Activated CD8-positive, alpha-beta memory T cell treated with anti-CD3 and anti-CD28 coated beads, Interleukin-2, amount 10 ng/mL, durations not matched to agents 7 days and 5 days (primary cell): ENCODE measurements at regions not wholly inside any gene's neighbourhood (a gene's known extent, or its start where the extent isn't known, plus 50 kb on each side); places are given as distances from the start of the nearest gene placed in this dataset.

Source experiments
- ATAC-seq: fragments of 150-1000 bp; cut with Tn5 transposase; one replicate; pipeline ENCODE4 v1.10.0; 2021; ENCODE audit warnings: moderate library complexity
- CTCF ChIA-PET: fragments of 350-600 bp; sonication (Branson Sonifier 250); formaldehyde crosslinking; loops from one replicate; lab custom pipeline; 2021; ENCODE audit warnings: antibody characterized with exemption; lab: Charles Lee
- DNase-seq: peaks from one replicate; pipeline ENCODE4 v3.0.0-alpha.2; 2020
- H3K27ac Mint-ChIP-seq: one replicate; pipeline ENCODE4 v1.8.0; 2021; ENCODE audit warnings: mild to moderate bottlenecking, mixed read lengths
- H3K27me3 Mint-ChIP-seq: one replicate; pipeline ENCODE4 v1.8.0; 2021; ENCODE audit warnings: mixed read lengths
- H3K36me3 Mint-ChIP-seq: one replicate; pipeline ENCODE4 v1.8.0; 2021; ENCODE audit warnings: mild to moderate bottlenecking, mixed read lengths
- H3K4me1 Mint-ChIP-seq: one replicate; pipeline ENCODE4 v1.8.0; 2021; ENCODE audit warnings: mixed read lengths
- H3K4me3 Mint-ChIP-seq: one replicate; pipeline ENCODE4 v1.8.0; 2021; ENCODE audit warnings: mild to moderate bottlenecking, moderate library complexity, mixed read lengths
- H3K9me3 Mint-ChIP-seq: one replicate; pipeline ENCODE4 v1.8.0; 2022; ENCODE audit warnings: low read depth, mixed read lengths

DNA sequence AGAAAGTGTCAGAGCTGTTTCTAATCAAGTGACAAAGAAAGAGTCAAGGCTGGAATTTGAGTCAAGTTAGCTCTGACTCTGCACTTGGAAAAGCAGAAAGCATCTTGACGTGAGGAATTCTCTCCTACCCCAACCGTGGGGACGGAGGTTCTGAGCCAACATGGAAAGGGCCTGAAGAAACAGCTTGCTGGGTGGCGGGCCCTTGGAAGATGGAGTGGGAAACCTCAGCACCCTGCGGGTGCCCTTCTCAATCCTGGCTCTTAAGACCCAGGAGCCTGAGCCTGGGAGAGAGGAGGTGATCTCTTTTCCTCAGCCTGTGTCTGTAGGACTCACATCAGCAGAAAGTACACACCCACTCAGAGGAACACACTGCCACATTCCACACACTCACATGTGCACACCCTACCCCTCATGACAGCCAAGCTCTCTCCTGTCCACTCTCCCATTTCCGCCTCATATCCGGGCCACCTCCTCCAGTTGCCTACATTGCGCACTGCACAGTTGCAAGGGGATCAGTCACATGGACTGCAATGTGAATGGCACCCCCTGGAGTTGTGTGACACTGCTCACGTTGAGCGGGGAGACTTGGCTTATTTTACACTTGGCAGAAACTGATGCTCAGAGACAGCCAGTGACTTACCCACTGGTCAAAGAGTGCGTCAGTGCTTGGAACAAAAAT lies 101.5 kb upstream of the SLC6A6 start:
- Mint-ChIP-seq H3K36me3 (no peaks in the 10 kb centered on the region), H3K4me3 (no peak overlapping the region)
- CTCF ChIA-PET, result no interaction called here

DNA sequence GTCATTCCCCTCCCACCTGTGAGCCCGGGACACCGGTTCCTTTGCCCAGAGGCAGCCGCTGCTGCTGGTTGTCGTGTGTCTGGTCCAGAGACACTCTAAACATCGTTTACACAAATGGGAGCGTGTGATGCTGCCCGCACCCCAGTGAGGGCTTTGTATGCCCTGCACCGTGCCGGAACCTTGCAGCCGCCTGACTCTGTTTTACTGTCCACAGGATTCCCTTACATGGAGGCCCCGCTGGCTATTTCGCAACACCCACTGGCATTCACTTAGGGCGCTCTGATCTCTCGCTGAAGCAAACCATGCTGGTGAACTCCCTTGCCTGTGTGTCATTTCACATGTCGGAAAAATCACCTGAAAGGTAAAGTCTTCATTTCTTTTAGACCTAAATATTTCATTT lies 100.8 kb upstream of the SLC6A6 start:
- H3K27ac Mint-ChIP-seq, result no peak overlapping the region

More for the DNA sequence above, 101.5 kb upstream of the SLC6A6 start:
- H3K27ac Mint-ChIP-seq, result no peak overlapping the region
- H3K4me1 Mint-ChIP-seq, result peaks cover 22% of the 10 kb centered on the region
- no peak for DNase-seq
- no peak for ATAC-seq
- H3K27me3 Mint-ChIP-seq, result peaks cover 33% of the 10 kb centered on the region
- H3K9me3 Mint-ChIP-seq, result no peaks in the 10 kb centered on the region

DNA sequence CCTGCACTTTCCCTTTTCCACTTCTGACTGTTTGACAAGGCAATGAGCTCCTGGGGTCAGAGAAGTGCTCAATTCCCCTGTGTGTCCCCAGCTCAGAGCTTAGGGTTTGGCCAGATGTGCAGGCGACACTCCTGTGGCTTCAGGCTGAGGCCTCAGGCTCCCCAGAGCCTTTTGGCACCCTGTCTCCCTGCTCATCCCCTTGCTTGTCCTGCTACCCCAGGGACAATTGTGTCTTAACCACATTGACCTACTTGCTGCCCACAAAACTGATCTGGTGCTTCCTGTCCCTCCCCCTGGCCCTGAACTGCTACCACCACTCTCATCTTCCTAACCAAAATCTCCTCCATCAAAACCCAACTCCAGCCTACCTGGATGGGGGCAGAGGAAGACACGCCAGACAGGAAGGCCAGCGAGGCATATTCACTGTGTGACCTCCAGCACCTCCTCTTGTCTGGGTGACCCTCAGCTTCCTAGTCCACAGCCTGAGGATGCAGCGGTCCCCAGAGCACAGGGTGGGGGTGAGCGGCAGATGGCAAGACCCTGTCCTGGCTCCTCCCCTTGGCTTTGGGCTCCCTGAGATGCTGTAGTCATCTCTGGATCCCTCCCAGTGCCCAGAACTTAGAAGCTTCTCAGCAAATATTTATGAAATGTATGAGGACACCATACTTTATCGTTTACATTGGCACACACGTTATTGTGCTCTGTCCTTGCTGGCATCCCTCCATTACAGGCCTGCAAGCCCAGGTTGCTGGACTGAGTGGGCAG lies 98.9 kb upstream of the SLC6A6 start:
- CTCF ChIA-PET, result no interaction called here
- Mint-ChIP-seq H3K27me3 (peaks cover 33% of the 10 kb centered on the region), H3K36me3 (no peaks in the 10 kb centered on the region), H3K27ac (no peak overlapping the region), H3K4me1 (peaks cover 19% of the 10 kb centered on the region), H3K9me3 (no peaks in the 10 kb centered on the region), H3K4me3 (no peak overlapping the region)
- no peak for ATAC-seq
- no peak for DNase-seq

More for the DNA sequence above, 100.8 kb upstream of the SLC6A6 start:
- no peaks in the 10 kb centered on the region for H3K36me3 Mint-ChIP-seq
- DNase-seq, result no peak
- no peaks in the 10 kb centered on the region for H3K9me3 Mint-ChIP-seq
- H3K27me3 Mint-ChIP-seq, result peaks cover 33% of the 10 kb centered on the region
- CTCF ChIA-PET, result no interaction called here
- peaks cover 22% of the 10 kb centered on the region for H3K4me1 Mint-ChIP-seq
- ATAC-seq, result no peak
- H3K4me3 Mint-ChIP-seq, result no peak overlapping the region

DNA sequence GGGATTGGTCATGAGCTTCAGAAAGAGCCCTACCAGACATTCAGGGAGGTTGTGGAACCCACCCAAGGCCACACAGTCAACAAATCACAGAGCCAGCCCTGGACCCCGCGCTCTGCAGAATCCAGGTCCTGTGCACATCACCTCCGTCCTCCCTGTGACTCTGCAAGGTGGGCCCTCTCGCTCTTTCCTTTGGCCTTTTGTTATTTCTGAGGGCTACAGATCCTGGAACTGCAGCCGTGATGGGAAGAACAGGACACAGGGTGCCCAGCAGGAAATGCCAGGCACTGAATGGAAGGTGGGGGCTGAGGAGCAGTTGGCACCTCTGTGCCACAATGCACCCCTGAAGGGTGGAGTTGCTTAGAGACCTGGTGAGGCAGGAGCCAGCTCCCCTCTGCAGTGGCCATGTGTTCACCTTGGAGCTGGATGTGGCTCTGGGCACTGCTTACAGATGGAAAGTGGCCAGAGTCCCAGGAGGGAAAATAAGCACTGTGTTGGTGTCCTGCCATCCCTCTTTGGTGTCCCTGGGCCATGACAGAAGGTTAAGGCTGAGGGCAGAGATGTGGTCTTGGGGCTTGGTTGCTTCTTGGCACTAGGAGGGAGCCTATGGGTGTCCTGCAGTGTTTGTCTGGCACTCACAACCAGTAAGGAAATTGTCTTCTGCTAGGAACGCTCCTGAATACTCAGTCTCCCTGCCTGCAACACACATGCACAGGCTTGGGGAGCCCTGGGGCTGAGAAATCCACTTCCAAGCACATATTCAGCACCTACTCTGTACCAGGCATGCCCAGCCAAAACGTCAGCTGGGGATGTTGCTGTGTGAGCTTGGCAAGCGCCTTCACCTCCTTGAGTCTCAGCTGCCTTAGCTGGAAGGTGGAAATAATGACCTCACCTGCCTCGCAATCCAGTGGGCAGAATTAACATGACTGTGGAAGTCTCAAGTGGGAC lies 98.0 kb upstream of the SLC6A6 start:
- Mint-ChIP-seq H3K4me1 (peaks cover 16% of the 10 kb centered on the region), H3K36me3 (no peaks in the 10 kb centered on the region), H3K27ac (no peak overlapping the region), H3K4me3 (no peak overlapping the region), H3K9me3 (no peaks in the 10 kb centered on the region), H3K27me3 (peaks cover 36% of the 10 kb centered on the region)
- no peak for DNase-seq
- ATAC-seq, result no peak
- CTCF ChIA-PET, result no interaction called here

GRCh38 chr3:14305324-14305723 lies 97.1 kb upstream of the SLC6A6 start:
- no peaks in the 10 kb centered on the region for H3K9me3 Mint-ChIP-seq
- H3K27me3 Mint-ChIP-seq, result peaks cover 46% of the 10 kb centered on the region
- H3K36me3 Mint-ChIP-seq, result no peaks in the 10 kb centered on the region
- ATAC-seq, result no peak
- DNase-seq, result no peak
- no peak overlapping the region for H3K27ac Mint-ChIP-seq
- peaks cover 16% of the 10 kb centered on the region for H3K4me1 Mint-ChIP-seq
- no peak overlapping the region for H3K4me3 Mint-ChIP-seq
- CTCF ChIA-PET, result no interaction called here

- H3K27me3 Mint-ChIP-seq, result peaks cover 45% of the 10 kb centered on the region
- ATAC-seq, result no peak
- H3K27ac Mint-ChIP-seq, result no peak overlapping the region
- H3K36me3 Mint-ChIP-seq, result no peaks in the 10 kb centered on the region
- no peak for DNase-seq
- peaks cover 16% of the 10 kb centered on the region for H3K4me1 Mint-ChIP-seq
- no peaks in the 10 kb centered on the region for H3K9me3 Mint-ChIP-seq
- CTCF ChIA-PET, result no interaction called here
- H3K4me3 Mint-ChIP-seq, result no peak overlapping the region
These were observed 96.3 kb upstream of the SLC6A6 start for GRCh38 chr3:14306142-14306541.

DNA sequence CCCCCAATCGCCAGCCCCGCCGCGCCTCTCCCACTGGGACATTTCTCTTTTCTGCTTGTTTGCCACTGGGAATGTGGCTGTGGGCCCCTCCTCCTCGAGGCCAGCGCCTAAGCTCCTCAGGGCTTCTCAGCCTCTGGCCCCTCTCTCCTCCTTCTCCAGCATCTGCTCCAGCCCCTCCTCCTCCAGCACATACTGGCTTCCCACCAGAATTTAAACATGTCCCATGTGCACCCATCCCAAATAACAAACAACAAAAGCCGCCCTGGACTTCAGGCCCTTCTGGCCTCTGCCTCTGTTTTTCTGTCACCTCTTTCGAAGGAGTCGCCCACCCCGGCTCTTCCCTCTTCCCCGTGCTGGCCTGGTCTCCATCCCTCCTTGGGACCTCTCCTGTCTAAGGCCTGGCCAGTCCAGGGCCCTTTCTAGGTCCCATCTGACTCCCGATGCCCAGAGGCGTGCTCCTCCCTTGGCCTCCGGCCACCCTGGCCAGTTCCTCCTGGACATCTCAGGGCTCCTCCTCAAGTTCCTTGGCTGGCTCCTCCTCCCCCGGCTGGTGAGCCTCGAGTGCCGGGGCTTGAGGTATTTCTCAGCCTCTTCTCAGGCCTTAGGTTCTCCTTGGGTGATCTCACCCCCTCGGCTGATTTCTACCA lies 94.6 kb upstream of the SLC6A6 start:
- H3K4me1 Mint-ChIP-seq, result peaks cover 12% of the 10 kb centered on the region

GRCh38 chr3:14311729-14312128 lies 90.7 kb upstream of the SLC6A6 start:
- Mint-ChIP-seq H3K36me3 (no peaks in the 10 kb centered on the region), H3K9me3 (no peaks in the 10 kb centered on the region), H3K4me1 (no peaks in the 10 kb centered on the region), H3K27me3 (peaks cover 47% of the 10 kb centered on the region), H3K27ac (no peak overlapping the region), H3K4me3 (no peak overlapping the region)
- CTCF ChIA-PET, result no interaction called here
- ATAC-seq (no peak), DNase-seq (no peak)

More for the DNA sequence above, 94.6 kb upstream of the SLC6A6 start:
- peaks cover 47% of the 10 kb centered on the region for H3K27me3 Mint-ChIP-seq
- H3K36me3 Mint-ChIP-seq, result no peaks in the 10 kb centered on the region
- DNase-seq (no peak), ATAC-seq (no peak)
- no peak overlapping the region for H3K27ac Mint-ChIP-seq
- no peak overlapping the region for H3K4me3 Mint-ChIP-seq
- H3K9me3 Mint-ChIP-seq, result no peaks in the 10 kb centered on the region
- CTCF ChIA-PET, result no interaction called here

DNA sequence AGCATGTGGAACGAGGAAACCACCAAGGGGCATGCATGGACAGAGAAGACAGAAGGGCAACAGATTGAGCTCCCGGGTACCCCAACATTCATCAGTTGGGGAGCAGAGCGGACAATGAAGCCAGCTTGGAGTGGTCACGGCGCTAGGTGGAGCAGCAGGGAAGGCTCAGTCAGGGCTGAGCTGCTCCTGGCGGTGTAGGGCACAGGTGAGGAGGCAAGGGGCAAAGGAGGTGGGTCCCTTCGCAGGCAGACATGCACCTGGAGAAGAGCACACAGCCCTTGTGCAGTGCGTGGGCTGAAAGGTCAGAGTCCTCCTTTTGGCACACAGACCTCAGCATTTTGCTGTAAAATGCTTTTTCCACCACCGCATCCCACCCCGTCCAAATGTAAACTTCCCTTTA lies 90.0 kb upstream of the SLC6A6 start:
- ATAC-seq, result no peak
- Mint-ChIP-seq H3K4me3 (no peak overlapping the region), H3K4me1 (no peaks in the 10 kb centered on the region), H3K27ac (no peak overlapping the region), H3K27me3 (peaks cover 43% of the 10 kb centered on the region), H3K9me3 (no peaks in the 10 kb centered on the region), H3K36me3 (no peaks in the 10 kb centered on the region)
- DNase-seq, result no peak
- CTCF ChIA-PET, result interaction anchor here (1.1 kb wide), 1 partner anchor 155 kb away, joined by 3 read pairs; no protein-coding TSS in a partner anchor

- no peaks in the 10 kb centered on the region for H3K9me3 Mint-ChIP-seq
- ATAC-seq, result no peak
- H3K36me3 Mint-ChIP-seq, result no peaks in the 10 kb centered on the region
- peaks cover 19% of the 10 kb centered on the region for H3K27me3 Mint-ChIP-seq
- no peak for DNase-seq
- CTCF ChIA-PET, result no interaction called here
- H3K4me3 Mint-ChIP-seq, result no peak overlapping the region
- H3K27ac Mint-ChIP-seq, result no peak overlapping the region
- peaks cover 2% of the 10 kb centered on the region for H3K4me1 Mint-ChIP-seq
These were observed 85.3 kb upstream of the SLC6A6 start for GRCh38 chr3:14317057-14317553.

DNA sequence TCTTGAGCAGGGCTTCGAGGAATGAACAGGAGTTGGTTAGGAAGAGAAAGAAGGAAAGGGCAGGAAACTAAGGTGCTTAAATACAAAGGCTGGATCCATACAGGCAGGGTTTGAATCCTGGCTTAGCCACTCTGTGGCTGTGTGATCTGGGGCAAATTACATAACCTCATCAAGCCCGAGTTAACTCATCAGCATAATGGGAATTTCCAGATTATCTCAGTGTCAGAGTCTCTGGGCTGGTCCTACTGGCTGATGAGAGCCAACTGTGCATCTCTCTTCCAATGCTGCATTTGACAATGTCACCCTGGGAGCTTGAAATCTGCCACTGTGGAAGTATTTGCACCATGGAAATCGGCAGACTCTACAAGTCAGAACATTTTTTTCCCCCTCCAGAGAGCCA lies 83.8 kb upstream of the SLC6A6 start:
- DNase-seq, result no peak
- ATAC-seq, result no peak
- Mint-ChIP-seq H3K9me3 (no peaks in the 10 kb centered on the region), H3K27ac (no peak overlapping the region), H3K36me3 (no peaks in the 10 kb centered on the region), H3K27me3 (peaks cover 12% of the 10 kb centered on the region), H3K4me1 (peaks cover 2% of the 10 kb centered on the region), H3K4me3 (no peak overlapping the region)
- CTCF ChIA-PET, result no interaction called here

- CTCF ChIA-PET, result interaction anchor here (1.8 kb wide), 1 partner anchor 9 kb away, joined by 5 read pairs; no protein-coding TSS in a partner anchor
- Mint-ChIP-seq H3K36me3 (no peaks in the 10 kb centered on the region), H3K27me3 (peaks cover 2% of the 10 kb centered on the region), H3K4me3 (no peak overlapping the region), H3K4me1 (peaks cover 2% of the 10 kb centered on the region), H3K27ac (peak overlapping the region; percentile 16), H3K9me3 (no peaks in the 10 kb centered on the region)
- ATAC-seq, result peak; percentile 69
- DNase-seq, result peak; percentile 57
These were observed 82.7 kb upstream of the SLC6A6 start for GRCh38 chr3:14319654-14320182.
